RWPE1 (cell line): ENCODE measurements at regions not wholly inside any gene's neighbourhood (a gene's known extent, or its start where the extent isn't known, plus 50 kb on each side); places are given as distances from the start of the nearest gene placed in this dataset.

ENCODE experiments used
- CTCF ChIA-PET: fragments of 350-600 bp; sonication (Branson Sonifier 250); formaldehyde crosslinking; extraction: SDS; loops from one replicate; lab custom pipeline; 2021; lab: Yijun Ruan, JAX
- POLR2A ChIA-PET: fragments of 400-600 bp; formaldehyde crosslinking; extraction: SDS; loops from one replicate; lab custom pipeline; 2020; ENCODE audit warnings: antibody characterized with exemption; ENCODE audit not compliant: low non-redundant PET; lab: Yijun Ruan, JAX
- DNase-seq: peaks from one replicate; pipeline ENCODE4 v3.0.0; 2012; ENCODE audit warnings: low spot score
- H3K27ac ChIP-seq: fragments of 450-650 bp; 2 replicates; pipeline ENCODE4 v1.5.1; 2017
- TF ChIP-seq, protein P1 (sequence below): fragments of 450-650 bp; conservative IDR thresholded peaks from 2 replicates; pipeline ENCODE4 v1.5.1; 2017; ENCODE audit warnings: low read depth, mild to moderate bottlenecking

DNA sequence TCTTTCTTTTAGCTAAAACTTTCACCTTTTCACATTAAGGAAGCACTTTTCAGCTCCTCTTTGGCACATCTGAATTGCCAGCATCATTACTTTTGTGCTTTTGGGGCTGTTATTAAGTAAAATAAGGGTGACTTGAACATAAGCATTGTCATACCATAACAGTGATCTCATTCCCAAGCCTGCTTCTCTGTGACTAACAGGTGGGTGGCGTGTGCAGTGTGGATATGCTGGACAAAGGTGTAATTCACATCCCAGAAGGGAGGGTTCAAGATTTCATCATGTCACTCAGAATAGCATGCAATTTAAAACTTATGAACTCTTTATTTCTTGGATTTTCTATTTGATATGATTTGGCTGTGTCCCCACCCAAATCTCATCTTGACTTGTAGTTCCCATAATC lies 517.4 kb upstream of the MKI67 start:
- CTCF ChIA-PET: interaction anchor here (0.7 kb wide), 1 partner anchor 1925 kb away, joined by 4 read pairs; no protein-coding TSS in a partner anchor
- DNase-seq: no peak
- TF ChIP-seq, protein P1, sequence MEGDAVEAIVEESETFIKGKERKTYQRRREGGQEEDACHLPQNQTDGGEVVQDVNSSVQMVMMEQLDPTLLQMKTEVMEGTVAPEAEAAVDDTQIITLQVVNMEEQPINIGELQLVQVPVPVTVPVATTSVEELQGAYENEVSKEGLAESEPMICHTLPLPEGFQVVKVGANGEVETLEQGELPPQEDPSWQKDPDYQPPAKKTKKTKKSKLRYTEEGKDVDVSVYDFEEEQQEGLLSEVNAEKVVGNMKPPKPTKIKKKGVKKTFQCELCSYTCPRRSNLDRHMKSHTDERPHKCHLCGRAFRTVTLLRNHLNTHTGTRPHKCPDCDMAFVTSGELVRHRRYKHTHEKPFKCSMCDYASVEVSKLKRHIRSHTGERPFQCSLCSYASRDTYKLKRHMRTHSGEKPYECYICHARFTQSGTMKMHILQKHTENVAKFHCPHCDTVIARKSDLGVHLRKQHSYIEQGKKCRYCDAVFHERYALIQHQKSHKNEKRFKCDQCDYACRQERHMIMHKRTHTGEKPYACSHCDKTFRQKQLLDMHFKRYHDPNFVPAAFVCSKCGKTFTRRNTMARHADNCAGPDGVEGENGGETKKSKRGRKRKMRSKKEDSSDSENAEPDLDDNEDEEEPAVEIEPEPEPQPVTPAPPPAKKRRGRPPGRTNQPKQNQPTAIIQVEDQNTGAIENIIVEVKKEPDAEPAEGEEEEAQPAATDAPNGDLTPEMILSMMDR: no peak

DNA sequence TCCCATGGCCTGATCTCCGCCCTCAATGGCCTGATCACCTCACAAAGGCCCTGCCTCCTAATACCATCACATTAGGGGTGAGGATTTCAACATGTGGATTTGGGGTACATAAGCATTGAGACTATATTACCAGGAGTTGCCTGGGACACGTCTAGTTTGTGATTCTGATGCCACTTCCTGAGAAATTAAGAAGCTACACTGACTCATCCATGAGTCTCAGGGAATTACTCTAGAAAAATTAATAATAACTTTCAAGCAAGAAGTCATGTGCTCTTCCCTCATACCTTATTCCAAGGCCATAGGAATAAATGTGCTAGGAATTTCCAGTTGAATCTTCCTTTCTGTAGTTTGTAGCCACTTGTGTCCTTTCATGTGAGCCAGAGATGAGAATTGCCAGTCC lies 519.3 kb upstream of the MKI67 start:
- POLR2A ChIA-PET: interaction anchor here (0.9 kb wide), 1 partner anchor 14 kb away, joined by 3 read pairs; no protein-coding TSS in a partner anchor
- DNase-seq: no peak
- no peak overlapping the region for H3K27ac ChIP-seq
- CTCF ChIA-PET: interaction anchor here (0.6 kb wide), 1 partner anchor 317 kb away, joined by 3 read pairs; no protein-coding TSS in a partner anchor
- TF ChIP-seq, protein P1: no peak

More for the DNA sequence above, 517.4 kb upstream of the MKI67 start:
- no peak overlapping the region for H3K27ac ChIP-seq
- POLR2A ChIA-PET: no interaction called here

DNA sequence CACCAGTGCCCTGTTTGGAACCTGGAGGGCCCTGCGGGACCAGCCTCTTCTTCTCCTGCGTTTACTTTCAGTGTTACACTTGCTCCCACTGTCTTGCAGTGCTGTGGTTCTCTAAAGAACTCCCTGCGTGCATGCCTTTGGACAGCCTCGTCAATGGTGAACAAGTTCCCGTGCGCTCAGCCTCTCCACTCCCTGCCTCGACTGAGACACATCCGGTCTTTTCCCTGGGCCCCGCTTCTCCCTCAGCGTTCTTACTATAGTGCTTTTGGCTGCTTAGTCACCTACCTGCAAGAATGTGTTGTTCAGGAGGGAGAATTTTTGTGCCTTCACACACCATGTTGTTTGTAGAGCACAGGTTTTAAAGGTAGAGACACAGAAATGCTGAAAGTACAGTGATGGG lies 520.7 kb upstream of the MKI67 start:
- ChIA-PET CTCF (no interaction called here), POLR2A (no interaction called here)
- TF ChIP-seq, protein P1: no peak
- no peak for DNase-seq
- no peak overlapping the region for H3K27ac ChIP-seq

DNA sequence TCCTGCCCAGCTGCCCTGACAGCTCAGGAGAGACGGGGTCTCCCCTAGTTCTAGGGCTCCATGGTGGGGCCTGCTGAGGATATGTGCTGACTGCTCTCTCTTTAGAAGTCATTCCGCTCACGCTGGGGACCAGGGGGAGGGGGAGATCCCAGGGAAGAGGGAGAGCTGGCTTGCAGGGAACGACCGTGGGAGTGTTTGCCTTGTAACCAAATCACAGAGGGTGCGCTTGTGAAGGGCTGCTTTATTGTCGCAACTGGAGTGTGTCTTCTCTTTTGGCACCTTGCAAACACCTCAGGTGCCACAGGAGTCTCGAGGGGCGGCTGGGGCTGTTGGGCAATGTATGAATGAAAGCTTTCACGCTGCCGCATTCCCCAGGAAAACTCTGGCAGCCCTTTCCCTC lies 531.3 kb upstream of the MKI67 start:
- H3K27ac ChIP-seq: no peak overlapping the region
- CTCF ChIA-PET: no interaction called here
- POLR2A ChIA-PET: no interaction called here
- TF ChIP-seq, protein P1: no peak
- no peak for DNase-seq

DNA sequence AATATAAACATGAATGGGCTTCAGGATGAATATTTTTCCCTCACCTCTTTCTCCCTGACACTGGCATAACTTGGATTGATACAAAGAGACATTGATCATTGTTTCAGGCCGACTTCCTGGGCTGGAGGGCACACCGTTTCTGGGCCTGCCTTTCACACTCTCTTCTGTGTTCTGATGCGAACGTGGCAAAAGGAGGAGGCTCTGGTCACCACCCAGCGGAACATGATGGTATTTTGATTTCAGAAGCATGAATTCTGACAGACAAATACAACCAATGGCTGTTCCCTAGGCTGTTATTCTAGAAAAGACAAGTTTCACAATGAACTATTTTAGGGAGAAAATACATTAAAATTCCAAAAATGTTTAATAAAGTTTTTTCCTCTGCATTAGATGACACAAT lies 534.5 kb upstream of the MKI67 start:
- ChIA-PET CTCF (interaction anchor here (0.8 kb wide), 1 partner anchor 310 kb away, joined by 3 read pairs; no protein-coding TSS in a partner anchor), POLR2A (no interaction called here)
- DNase-seq: peak; percentile 10
- TF ChIP-seq, protein P1: no peak
- no peak overlapping the region for H3K27ac ChIP-seq

DNA sequence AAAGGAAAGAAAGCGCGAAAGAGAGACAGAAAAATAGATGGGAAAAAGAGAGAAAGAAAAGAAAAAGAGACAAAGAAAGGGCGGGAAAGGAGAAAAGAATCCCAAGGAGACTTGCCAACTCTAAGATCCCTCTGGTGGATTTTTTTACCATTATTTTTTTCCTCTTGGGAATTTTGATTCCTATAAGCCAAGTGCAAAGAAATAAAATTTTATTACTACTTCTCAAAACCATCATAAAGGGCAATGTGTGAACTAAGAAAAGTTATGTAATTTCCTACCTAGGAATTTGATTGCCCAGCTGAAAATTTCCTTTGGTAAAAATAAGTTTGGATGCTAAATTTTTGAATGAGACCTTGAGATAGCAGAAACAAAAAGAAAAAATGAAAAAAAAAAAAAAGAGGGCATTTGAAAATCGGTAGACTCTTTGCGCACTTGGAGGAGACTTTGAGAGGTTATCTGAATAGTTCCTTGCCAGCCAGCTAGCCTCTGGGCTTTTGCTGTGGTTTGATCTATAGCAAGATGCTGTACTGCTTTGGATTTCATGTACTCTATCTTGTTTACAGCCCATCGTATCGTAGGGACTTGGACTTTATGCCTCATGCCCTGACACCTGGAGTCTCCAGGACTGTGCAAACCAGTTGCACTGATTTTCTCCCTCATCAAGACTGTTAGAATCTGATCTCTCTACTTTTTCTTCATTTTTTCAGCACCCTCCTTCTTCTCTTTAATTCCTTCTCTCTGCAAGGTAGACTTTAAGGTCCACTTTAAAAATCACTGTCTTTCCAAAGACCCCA lies 535.4 kb upstream of the MKI67 start:
- ChIA-PET POLR2A (no interaction called here), CTCF (interaction anchor here (0.7 to 0.8 kb wide), 2 partner anchors 311 to 567 kb away, joined by 3 read pairs; no protein-coding TSS in a partner anchor)
- TF ChIP-seq, protein P1: no peak
- no peak overlapping the region for H3K27ac ChIP-seq
- DNase-seq: no peak
